Activated CD4-positive, CD25-positive, alpha-beta regulatory T cell treated with anti-CD3 and anti-CD28 coated beads, Interleukin-2, amount 50 U/mL, for 16 hours (primary cell): ENCODE measurements at regions not wholly inside any gene's neighbourhood (a gene's known extent, or its start where the extent isn't known, plus 50 kb on each side); places are given as distances from the start of the nearest gene placed in this dataset.

ENCODE experiments used
- DNase-seq: peaks from one replicate; pipeline ENCODE4 v3.0.0-alpha.2; 2020; ENCODE audit warnings: low read depth, low spot score

- no peak for DNase-seq
These were observed 210.3 kb downstream of the SETD4 start for GRCh38 chr21:35850029-35850428.

- DNase-seq, result no peak
These were observed 211.2 kb downstream of the SETD4 start for GRCh38 chr21:35849144-35849543.

- DNase-seq, result no peak
These were observed 216.2 kb downstream of the SETD4 start for GRCh38 chr21:35843911-35844667.

- no peak for DNase-seq
These were observed 219.4 kb downstream of the SETD4 start for GRCh38 chr21:35840949-35841348.

- DNase-seq, result peak; percentile 26
These were observed 220.0 kb downstream of the SETD4 start for GRCh38 chr21:35840197-35840799.

- no peak for DNase-seq
These were observed 221.2 kb downstream of the SETD4 start for GRCh38 chr21:35838987-35839763.

GRCh38 chr21:35838350-35838749 is 222.0 kb downstream of the SETD4 start:
- no peak for DNase-seq

GRCh38 chr21:35833991-35834390 is 226.3 kb downstream of the SETD4 start:
- DNase-seq, result no peak

GRCh38 chr21:35833388-35833787 is 226.9 kb downstream of the SETD4 start:
- no peak for DNase-seq

GRCh38 chr21:35831230-35831629 is 229.1 kb downstream of the SETD4 start:
- DNase-seq, result no peak

GRCh38 chr21:35829067-35829466 is 231.3 kb downstream of the SETD4 start:
- no peak for DNase-seq

- DNase-seq, result no peak
These were observed 232.2 kb downstream of the SETD4 start for GRCh38 chr21:35828161-35828560.

- DNase-seq, result no peak
These were observed 233.3 kb downstream of the SETD4 start for GRCh38 chr21:35827004-35827403.

GRCh38 chr21:35825370-35826353 is 234.7 kb downstream of the SETD4 start:
- no peak for DNase-seq

- no peak for DNase-seq
These were observed 236.2 kb downstream of the SETD4 start for GRCh38 chr21:35824136-35824535.

- no peak for DNase-seq
These were observed 241.2 kb downstream of the SETD4 start for GRCh38 chr21:35819134-35819533.

- DNase-seq, result no peak
These were observed 241.7 kb downstream of the SETD4 start for GRCh38 chr21:35818597-35818996.

GRCh38 chr21:35814858-35815619 is 245.3 kb downstream of the SETD4 start:
- no peak for DNase-seq

GRCh38 chr21:35812679-35813078 is 247.6 kb downstream of the SETD4 start:
- DNase-seq, result no peak

- no peak for DNase-seq
These were observed 249.0 kb downstream of the SETD4 start for GRCh38 chr21:35811191-35811806.
